ENCODE measurements at regions not wholly inside any gene's neighbourhood (a gene's known extent, or its start where the extent isn't known, plus 50 kb on each side); places are given as distances from the start of the nearest gene placed in this dataset.

DNA sequence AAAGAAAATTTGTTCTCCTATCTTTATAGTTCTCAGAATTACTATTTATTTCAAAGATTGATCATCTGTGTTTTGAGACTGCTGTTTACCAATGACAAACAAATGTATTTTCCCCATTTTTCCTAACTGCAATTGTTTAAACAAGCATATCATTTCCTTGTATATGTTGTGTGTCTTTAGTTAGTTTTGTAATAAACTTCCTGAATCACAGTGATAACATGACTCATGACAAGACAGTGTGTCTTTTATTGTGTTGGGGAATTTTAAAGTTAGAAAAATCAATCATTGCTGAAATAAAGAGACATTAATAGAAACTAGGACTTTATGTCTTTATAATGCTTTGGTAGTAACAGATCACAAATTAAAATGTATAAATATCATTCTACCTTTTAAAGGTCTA is 348.5 kb downstream of the KCNJ2 start:
- Mint-ChIP-seq H3K27ac (ENCODE audit: unreplicated experiment) (no peak overlapping the region), H3K27me3 (ENCODE audit: unreplicated experiment) (no peaks in the 10 kb centered on the region)
- no peak for DNase-seq

DNA sequence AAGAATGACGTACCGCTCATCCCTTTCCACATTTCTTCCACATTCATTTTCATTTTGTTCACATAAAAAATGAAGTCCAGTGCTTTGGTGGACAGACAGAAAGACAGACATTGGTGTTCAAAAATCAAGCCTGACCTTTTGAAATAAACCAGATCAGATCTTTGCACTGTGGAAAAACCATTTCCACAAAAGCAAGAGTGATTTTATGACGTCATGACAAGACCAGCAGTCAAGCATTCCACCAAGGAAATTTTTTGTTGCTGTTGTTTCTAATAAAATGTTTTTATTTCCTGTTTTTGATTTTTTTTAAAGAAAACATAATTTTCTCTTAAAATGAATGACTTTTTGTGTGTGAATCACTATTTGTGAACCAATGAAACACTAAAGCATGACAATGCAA is 350.0 kb downstream of the KCNJ2 start:
- TF ChIP-seq, protein P1, sequence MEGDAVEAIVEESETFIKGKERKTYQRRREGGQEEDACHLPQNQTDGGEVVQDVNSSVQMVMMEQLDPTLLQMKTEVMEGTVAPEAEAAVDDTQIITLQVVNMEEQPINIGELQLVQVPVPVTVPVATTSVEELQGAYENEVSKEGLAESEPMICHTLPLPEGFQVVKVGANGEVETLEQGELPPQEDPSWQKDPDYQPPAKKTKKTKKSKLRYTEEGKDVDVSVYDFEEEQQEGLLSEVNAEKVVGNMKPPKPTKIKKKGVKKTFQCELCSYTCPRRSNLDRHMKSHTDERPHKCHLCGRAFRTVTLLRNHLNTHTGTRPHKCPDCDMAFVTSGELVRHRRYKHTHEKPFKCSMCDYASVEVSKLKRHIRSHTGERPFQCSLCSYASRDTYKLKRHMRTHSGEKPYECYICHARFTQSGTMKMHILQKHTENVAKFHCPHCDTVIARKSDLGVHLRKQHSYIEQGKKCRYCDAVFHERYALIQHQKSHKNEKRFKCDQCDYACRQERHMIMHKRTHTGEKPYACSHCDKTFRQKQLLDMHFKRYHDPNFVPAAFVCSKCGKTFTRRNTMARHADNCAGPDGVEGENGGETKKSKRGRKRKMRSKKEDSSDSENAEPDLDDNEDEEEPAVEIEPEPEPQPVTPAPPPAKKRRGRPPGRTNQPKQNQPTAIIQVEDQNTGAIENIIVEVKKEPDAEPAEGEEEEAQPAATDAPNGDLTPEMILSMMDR (IDR thresholded peaks at IDR 0.05; ENCODE audit: unreplicated experiment): no peak
- Mint-ChIP-seq H3K27ac (ENCODE audit: unreplicated experiment) (no peak overlapping the region), H3K9me3 (ENCODE audit: low read depth, unreplicated experiment) (no peaks in the 10 kb centered on the region), H3K36me3 (ENCODE audit: insufficient read depth, unreplicated experiment) (no peaks in the 10 kb centered on the region), H3K4me1 (ENCODE audit: low read depth, unreplicated experiment) (no peaks in the 10 kb centered on the region), H3K4me3 (ENCODE audit: low read depth, unreplicated experiment) (no peak overlapping the region), H3K27me3 (ENCODE audit: unreplicated experiment) (no peaks in the 10 kb centered on the region)
- no TSS peak for BruUV-seq (replicated peaks)
- CTCF ChIA-PET: interaction anchor here (0.7 kb wide), 1 partner anchor 265 kb away, joined by 5 read pairs; no protein-coding TSS in a partner anchor
- intact Hi-C loops (cut with micrococcal nuclease; ENCODE audit: unreplicated experiment): no loop called here
- no peak for DNase-seq

More for the DNA sequence above, 348.5 kb downstream of the KCNJ2 start:
- intact Hi-C loops (cut with micrococcal nuclease; ENCODE audit: unreplicated experiment): no loop called here
- TF ChIP-seq, protein P1 (IDR thresholded peaks at IDR 0.05; ENCODE audit: unreplicated experiment): no peak
- no TSS peak for BruUV-seq (replicated peaks)
- Mint-ChIP-seq H3K36me3 (ENCODE audit: insufficient read depth, unreplicated experiment) (no peaks in the 10 kb centered on the region), H3K4me3 (ENCODE audit: low read depth, unreplicated experiment) (no peak overlapping the region), H3K9me3 (ENCODE audit: low read depth, unreplicated experiment) (no peaks in the 10 kb centered on the region), H3K4me1 (ENCODE audit: low read depth, unreplicated experiment) (no peaks in the 10 kb centered on the region)
- CTCF ChIA-PET: no interaction called here

DNA sequence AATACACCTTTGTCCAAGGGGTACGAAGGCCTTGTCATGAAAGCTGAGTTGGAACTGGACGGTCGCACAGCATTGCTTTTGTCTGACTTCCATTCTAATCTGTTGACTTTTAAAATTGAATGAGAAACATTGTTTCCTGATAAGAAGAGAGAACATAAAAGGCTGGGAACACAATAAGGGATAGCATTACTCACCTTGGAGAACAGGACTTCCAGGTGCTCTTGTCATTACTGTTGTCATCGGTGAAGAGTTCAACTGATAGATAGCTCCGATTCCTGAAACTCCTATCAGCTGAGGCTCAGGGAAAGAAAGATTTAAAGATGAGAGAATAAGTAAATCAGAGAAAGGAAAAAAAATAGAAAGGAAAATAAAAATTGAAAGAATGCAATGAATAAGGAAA is 351.1 kb downstream of the KCNJ2 start:
- Mint-ChIP-seq H3K4me1 (ENCODE audit: low read depth, unreplicated experiment) (no peaks in the 10 kb centered on the region), H3K9me3 (ENCODE audit: low read depth, unreplicated experiment) (peaks cover under 1% of the 10 kb centered on the region), H3K36me3 (ENCODE audit: insufficient read depth, unreplicated experiment) (no peaks in the 10 kb centered on the region), H3K27me3 (ENCODE audit: unreplicated experiment) (no peaks in the 10 kb centered on the region), H3K27ac (ENCODE audit: unreplicated experiment) (no peak overlapping the region), H3K4me3 (ENCODE audit: low read depth, unreplicated experiment) (no peak overlapping the region)
- no peak for DNase-seq
- TF ChIP-seq, protein P1 (IDR thresholded peaks at IDR 0.05; ENCODE audit: unreplicated experiment): no peak
- intact Hi-C loops (cut with micrococcal nuclease; ENCODE audit: unreplicated experiment): no loop called here
- CTCF ChIA-PET: no interaction called here
- BruUV-seq (replicated peaks): no TSS peak

DNA sequence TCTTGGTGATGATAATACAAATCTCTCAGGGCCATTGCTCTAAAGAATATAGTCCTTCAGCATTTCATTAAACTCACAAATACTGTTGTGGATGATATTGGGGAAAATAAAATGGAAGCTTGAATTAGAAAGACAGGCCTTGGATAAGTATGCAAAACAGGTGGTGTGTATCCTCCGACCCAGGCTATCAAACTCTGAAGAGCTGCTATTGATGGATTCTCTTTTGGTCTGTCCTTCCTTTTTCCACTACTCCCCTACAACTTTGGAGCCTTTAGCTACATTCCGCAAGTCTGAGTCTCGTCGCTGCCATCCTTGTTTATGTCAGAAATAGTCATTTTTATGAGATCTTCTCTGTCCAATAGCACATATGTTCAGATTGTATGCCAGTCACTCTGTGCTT is 351.6 kb downstream of the KCNJ2 start:
- intact Hi-C loops (cut with micrococcal nuclease; ENCODE audit: unreplicated experiment): no loop called here
- Mint-ChIP-seq H3K36me3 (ENCODE audit: insufficient read depth, unreplicated experiment) (no peaks in the 10 kb centered on the region), H3K27me3 (ENCODE audit: unreplicated experiment) (no peaks in the 10 kb centered on the region), H3K4me3 (ENCODE audit: low read depth, unreplicated experiment) (no peak overlapping the region), H3K9me3 (ENCODE audit: low read depth, unreplicated experiment) (peaks cover 6% of the 10 kb centered on the region), H3K27ac (ENCODE audit: unreplicated experiment) (no peak overlapping the region), H3K4me1 (ENCODE audit: low read depth, unreplicated experiment) (no peaks in the 10 kb centered on the region)
- TF ChIP-seq, protein P1 (IDR thresholded peaks at IDR 0.05; ENCODE audit: unreplicated experiment): no peak
- BruUV-seq (replicated peaks): no TSS peak
- CTCF ChIA-PET: no interaction called here
- no peak for DNase-seq
